NCI-H1930 (cell line): ENCODE measurements at regions not wholly inside any gene's neighbourhood (a gene's known extent, or its start where the extent isn't known, plus 50 kb on each side); places are given as distances from the start of the nearest gene placed in this dataset.

Source experiments
- DNase-seq, 2 experiments: peaks; one replicate each; lab custom pipeline; 2025; lab: John Stamatoyannopoulos, UW

- no peak for DNase-seq
Measured at GRCh38 chr11:112400476-112401014, 139.9 kb upstream of the PLET1 start.

DNA sequence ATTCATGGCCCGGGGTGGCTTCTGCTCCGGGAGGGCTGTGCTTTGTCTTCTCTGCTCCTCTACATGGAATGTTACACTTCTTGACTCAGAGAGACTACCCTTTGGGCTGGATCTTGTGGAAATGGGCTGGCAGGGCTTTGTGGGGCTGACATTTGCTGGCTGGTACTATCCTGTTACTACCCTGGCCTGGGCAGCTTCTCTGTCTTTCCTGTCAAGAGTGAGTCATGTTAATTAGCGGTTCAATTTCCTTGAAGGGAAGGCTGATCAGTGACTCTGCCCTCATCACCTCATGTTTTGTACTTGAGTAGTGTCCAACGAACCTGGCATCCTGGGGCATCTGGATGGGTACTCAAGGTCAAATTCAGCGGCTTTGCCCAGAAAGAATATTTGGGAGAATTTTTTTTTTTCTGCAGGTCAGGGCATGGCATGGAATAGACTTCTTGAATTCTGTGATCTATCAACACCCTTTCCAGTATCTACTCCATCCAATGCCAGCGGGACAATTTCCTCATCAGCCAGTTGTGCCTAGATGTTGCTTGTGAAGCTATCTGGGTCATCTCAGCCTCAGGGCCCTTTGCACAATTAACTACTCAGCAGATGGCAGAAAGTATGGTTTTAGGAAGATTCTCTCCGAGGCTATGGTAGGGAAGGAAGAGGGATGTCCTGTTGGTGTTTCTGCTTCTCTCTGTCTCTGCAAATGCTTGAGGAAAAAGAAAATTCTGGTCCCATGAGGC, 140.5 kb upstream of the PLET1 start:
- no peak for DNase-seq

- no peak for DNase-seq
Measured at GRCh38 chr11:112403432-112403831, 142.8 kb upstream of the PLET1 start.

- DNase-seq, result no peak
Measured at GRCh38 chr11:112404112-112404511, 143.5 kb upstream of the PLET1 start.

- DNase-seq, result no peak
Measured at GRCh38 chr11:112408517-112408916, 147.9 kb upstream of the PLET1 start.

- DNase-seq, result no peak
Measured at GRCh38 chr11:112410325-112410724, 149.7 kb upstream of the PLET1 start.

GRCh38 chr11:112412383-112412782, 151.7 kb upstream of the PLET1 start:
- no peak for DNase-seq

GRCh38 chr11:112417339-112417738, 156.7 kb upstream of the PLET1 start:
- no peak for DNase-seq

- DNase-seq, result no peak
Measured at GRCh38 chr11:112418438-112418837, 157.8 kb upstream of the PLET1 start.

DNA sequence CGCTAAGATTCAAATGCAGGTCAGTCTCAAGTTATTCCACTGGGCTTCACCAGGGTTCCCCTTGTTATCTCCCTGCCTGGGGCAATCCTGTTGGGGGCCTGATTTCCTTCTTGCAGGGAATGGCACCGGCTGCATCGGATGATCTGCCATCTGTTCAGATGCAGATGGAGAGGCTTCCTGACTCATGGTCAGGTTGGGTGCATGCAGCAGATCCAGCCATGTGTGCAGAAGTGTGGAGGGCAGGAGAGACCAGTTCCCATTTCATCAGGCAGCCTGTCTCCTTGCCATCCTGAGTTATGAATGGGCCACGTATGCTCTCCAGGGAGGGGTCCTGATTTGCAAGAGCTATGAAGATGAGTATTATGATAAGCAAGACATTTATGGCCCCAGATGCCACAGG, 161.2 kb upstream of the PLET1 start:
- DNase-seq, result no peak

DNA sequence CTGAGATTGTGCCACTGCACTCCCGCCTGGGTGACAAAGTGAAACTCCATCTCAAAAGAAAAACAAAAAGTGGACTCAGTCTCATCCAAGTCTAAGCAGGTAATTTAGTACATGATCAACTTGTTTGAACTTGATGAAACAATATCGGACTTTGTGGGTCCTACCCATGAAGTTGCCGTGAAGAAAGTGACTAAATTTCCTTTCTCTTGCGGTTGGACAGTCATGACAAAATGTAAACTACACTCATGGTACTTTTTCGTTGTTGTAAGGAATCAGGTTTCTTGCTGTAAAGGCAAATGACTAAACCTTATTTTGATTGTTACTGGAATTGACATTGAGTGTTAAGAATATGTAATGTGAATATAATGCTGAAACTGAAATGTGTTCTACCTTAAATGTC, 164.5 kb upstream of the PLET1 start:
- DNase-seq, result no peak

DNA sequence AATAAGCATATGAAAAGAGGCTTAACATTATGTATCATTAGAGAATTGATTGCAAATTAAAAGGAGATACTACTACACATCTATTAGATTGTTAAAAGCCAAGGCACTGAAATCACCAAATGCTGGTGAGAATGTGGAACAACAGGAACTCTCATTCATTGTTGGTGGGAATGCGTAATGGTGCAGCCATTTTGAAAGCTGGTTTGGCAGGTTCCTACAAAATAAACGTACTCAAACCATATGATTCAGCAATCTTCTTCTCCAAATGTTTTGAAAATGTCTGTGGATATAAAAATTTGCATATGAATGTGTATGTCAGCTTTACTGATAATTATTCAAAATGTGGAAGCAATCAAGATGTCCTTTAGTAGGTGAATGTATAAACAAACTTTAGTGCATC, 176.4 kb upstream of the PLET1 start:
- DNase-seq, result no peak

DNA sequence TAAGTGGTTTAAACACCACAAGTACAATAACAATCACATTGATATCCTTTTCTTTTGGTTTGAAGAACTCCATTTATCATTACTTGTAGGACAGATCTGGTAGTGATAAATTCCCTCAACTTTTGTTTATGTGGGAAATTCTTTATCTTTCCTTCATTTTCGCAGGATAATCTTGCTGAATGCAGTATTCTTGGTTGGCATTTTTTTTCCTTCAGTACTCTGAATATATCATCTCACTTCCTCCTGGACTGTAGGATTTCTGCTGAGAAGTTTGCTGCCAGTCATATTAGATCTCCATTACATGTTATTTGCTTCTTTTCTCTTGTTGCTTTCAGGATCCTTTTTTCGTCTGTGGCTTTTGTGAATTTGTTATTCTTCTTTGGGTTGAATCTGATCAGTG, 179.0 kb upstream of the PLET1 start:
- no peak for DNase-seq

- DNase-seq, result no peak
Measured at GRCh38 chr11:112440518-112440917, 179.9 kb upstream of the PLET1 start.

- DNase-seq, result no peak
Measured at GRCh38 chr11:112448168-112448567, 187.5 kb upstream of the PLET1 start.

DNA sequence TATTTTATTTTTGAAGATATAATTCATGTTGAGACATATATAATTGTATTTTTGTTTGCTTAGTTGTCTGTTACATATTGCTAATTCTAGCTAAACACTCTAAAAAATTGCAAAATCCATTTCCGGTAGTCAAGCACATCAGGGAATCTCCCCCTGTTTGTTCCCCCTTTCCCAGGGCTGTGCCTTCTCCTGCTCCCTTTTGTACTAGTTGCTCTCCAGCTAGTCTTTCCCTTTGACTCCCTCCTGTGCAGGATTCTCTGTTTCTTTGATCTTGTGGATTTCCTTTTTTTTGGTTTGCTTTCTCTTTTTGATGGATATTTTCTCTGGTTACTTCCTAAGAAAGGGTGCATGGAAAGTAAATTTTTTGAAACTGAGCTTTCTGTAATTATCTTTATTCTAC, 188.1 kb upstream of the PLET1 start:
- DNase-seq, result no peak

DNA sequence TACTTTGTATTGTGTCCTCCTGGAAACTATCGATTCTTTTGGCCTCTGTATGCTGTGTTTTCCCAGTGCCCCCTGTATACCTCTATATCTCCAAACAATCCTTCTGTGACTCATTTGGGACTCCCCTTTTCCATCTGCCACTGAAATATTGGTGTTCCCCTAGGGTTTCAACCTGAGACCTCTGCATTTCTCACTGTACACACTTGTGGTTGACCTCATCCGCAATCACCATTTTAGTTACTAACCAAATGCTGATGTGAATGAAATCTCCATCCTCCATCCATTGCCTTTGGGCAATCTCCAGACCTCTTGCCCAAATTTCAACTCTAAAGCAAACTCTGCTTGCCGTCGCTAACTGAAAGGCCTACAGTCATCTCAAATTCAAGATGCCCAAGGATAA, 190.6 kb upstream of the PLET1 start:
- no peak for DNase-seq

GRCh38 chr11:112453601-112454577, 193.2 kb upstream of the PLET1 start:
- DNase-seq, result no peak

- DNase-seq, result no peak
Measured at GRCh38 chr11:112454841-112455240, 194.2 kb upstream of the PLET1 start.

DNA sequence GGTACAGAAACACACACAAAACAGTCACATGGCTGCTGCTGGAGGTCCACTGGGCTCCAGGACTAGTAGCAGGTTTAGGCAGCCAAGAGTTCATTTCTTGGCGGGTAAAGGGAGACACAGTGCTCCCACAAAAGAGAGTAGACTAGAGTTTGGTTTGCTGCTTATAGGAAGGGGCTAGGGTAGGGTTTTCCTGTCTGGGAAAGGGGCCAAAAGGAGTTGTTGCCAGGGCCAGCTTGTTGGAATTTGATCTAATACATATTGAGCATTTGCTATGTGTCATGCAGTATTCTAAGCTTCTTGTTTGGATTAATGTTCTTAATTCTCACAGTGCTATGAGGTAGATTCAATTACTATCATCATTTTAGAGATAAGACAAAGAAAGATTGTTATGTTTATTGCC, 195.1 kb upstream of the PLET1 start:
- DNase-seq, result no peak

- DNase-seq, result no peak
Measured at GRCh38 chr11:112457532-112457931, 196.9 kb upstream of the PLET1 start.

GRCh38 chr11:112459001-112459400, 198.3 kb upstream of the PLET1 start:
- no peak for DNase-seq

GRCh38 chr11:112460141-112460540, 199.5 kb upstream of the PLET1 start:
- DNase-seq, result no peak
